Activated CD8-positive, alpha-beta memory T cell treated with anti-CD3 and anti-CD28 coated beads, Interleukin-2, amount 50 U/mL, for 48 hours (primary cell): ENCODE measurements at regions not wholly inside any gene's neighbourhood (a gene's known extent, or its start where the extent isn't known, plus 50 kb on each side); places are given as distances from the start of the nearest gene placed in this dataset.

Source experiments
- DNase-seq: peaks from one replicate; pipeline ENCODE4 v3.0.0-alpha.2; 2020

DNA sequence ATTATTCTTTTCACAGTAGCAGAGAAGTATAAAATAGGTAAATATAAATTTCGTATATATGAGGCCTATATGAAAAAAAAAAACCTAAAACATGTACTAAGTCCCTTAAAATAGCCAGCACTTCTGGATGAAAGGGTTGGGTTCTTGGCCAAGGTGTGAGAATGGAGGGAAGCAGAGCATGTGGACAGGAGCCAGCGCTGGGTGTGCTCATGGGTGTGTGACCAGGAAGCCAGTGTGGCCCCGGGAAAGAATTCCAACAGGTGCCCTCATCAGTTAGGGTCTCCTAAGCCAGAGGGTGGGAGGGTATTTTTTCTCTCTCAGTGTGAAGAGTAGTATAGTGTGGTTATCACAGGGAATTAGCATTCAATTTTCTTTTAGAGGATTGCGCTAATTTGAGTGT lies 401.9 kb upstream of the IGFBP3 start:
- DNase-seq: no peak

DNA sequence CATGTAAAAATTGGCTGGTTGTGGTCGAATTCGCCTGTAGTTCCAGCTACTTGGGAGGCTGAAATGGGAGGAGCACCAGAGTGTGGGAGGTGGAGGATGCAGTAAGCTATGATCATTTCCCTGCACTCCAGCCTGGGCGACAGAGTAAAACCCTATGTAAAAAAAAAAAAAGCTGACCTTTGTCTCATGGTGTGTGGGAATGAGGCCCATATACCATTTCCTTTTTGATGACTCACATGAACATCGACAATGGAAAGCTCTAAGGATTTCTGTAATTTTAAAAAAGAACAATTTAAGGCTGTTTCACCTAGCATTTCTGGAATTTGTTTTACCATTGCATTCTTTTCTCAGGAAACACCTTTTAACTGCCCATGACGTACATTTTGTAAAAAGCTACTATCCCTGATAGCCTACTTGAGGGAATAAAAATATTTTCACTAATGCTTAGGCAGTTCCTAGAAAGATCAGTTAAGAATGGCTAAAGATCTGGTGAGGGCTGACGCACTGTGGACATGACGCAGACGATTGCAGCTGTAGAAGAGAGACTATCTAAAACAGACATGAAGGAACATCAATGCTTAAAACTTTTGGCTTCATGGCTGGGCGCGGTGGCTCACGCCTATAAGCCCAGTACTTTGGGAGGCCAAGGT lies 400.6 kb upstream of the IGFBP3 start:
- no peak for DNase-seq

DNA sequence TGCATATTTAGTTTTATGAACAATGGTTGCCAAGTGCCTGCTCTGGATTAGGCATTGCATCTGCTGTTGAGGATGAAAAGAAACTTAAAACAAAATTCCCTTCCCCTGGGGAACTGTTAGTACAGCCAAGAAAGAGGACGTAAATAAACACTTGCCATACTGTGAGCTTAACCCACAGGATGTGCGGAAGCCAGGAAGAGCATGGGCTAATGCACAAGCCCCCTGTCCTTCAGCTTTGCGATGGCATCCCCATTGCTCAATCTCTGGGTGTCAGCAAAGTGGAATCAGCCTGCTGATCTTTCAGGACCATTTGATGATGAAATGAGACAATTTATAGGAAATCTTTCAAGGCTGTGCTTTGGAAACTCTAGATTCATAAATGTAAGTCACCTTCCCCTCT lies 399.9 kb upstream of the IGFBP3 start:
- DNase-seq: no peak

DNA sequence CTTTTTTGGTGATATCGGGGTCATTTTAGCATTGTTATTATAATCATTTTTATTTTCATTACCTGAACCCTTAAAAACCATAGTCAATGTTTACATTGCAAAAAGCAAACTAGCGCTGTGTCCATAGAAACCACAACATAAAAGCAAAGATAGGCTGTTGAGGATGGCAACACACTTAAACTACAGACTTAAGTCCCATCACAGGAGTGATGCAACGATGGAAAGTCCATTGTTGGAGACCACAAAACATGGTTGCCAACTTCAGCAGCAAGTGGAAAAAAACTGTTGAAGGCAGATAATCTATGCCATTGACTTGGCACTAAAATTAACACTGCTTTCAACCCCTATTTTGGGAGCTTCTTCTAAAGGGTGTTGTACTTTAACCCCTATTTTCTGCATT lies 398.8 kb upstream of the IGFBP3 start:
- no peak for DNase-seq

DNA sequence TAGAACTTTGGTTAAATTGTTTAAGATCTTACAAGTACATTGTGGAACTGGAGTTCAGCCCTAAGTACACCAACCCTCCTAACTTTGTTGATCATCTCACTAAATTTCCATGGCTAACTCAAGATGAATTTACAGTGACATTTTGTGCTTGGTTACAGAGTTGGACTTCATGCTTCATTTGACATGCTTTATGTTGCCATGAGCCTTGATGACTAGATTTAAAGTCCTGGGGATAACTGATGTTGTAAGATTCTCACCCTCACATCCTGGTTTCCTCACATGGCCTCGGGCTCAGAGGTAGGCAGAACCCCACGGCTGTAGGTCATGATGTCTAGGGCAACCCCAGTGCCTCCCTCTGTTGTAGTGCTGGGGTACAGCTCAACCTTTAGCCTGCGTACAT lies 397.2 kb upstream of the IGFBP3 start:
- DNase-seq: no peak

DNA sequence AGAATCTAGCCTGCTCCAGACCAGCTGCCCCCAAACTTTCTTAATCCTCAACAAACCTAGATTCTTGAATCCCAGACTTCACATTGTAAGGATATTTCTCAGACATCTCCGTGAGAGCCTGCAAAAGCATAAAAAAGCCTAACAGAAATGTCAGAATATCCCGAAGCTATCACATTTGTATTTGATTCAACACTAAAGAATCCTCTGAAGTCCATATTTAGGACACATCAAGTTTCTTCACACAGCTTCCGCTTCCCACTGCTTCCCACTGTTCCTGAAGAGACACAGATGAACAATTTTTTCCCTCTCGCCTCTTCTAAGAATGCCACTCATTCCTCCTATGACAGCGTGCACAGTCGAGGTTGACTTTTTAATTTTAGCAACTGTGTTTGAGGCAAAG lies 396.2 kb upstream of the IGFBP3 start:
- no peak for DNase-seq

DNA sequence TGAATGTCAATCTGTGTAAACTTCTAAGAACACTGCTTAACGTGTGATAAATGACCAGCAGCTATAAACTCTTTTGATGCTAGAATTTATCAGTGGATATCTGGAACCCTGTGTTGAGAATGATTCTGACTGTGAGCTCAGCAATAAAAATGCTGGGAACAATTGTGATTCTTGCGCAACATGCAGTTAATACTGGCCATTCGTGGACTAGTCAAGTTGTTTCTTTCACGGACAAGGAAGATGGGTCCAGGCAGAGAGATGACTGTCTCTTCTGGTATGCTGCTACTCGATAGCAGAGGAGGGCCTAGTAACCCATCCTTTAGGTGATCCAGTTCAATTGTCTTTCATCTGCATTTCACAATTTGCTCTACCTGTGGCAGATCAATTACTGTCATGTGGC lies 394.8 kb upstream of the IGFBP3 start:
- DNase-seq: no peak

- DNase-seq: no peak
Observed at GRCh38 chr7:46301677-46302076, 380.6 kb upstream of the IGFBP3 start.

- no peak for DNase-seq
Observed at GRCh38 chr7:46297515-46297914, 376.4 kb upstream of the IGFBP3 start.

GRCh38 chr7:46296526-46296925 lies 375.5 kb upstream of the IGFBP3 start:
- no peak for DNase-seq

- no peak for DNase-seq
Observed at GRCh38 chr7:46294381-46294780, 373.3 kb upstream of the IGFBP3 start.

DNA sequence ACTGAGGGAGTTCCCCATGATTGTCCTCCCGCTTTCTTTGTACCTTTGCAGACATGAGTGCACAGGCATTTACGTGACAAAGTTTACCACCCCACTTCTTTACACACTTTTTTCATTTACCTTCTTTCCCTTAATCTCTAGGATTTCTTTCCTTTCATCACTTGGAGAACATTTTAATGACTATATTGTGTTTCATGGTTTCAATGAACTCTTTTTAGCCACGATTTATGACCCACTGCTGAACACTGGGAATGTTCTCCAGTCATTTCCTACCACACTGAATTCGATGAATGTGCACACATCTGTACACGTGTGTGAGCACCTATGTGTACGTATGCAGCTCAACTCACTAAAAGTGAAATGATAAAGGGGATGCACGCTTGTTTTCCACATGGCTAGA lies 371.7 kb upstream of the IGFBP3 start:
- DNase-seq: no peak

DNA sequence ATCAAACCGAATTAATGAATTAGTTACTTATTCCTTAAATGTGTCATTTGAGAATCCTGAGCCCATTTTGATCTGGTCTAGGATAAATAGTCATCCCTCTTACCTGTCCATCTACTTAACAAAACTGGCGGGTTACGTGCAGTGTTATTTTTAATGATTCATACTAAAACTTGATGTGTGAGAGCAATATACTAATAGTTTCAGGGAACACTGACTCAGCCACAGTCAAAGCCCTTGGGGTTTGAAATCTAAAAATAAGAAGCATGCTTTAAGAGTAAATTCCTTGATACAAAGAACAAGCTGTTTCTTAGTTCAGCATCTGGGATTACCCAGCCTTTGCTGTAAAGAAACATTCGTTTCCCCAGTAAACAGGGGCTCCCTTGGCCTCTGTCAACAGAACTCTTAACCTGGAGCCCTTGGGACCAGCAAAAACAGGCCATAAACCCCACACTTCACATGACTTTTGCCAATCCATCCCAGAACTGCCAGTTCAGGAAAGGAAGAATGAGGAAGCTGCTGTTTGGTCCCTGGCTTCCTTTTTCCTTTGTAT lies 370.6 kb upstream of the IGFBP3 start:
- DNase-seq: no peak

GRCh38 chr7:46291050-46291438 lies 370.0 kb upstream of the IGFBP3 start:
- DNase-seq: no peak

- no peak for DNase-seq
Observed at GRCh38 chr7:46290374-46291049, 369.4 kb upstream of the IGFBP3 start.

GRCh38 chr7:46288861-46289260 lies 367.8 kb upstream of the IGFBP3 start:
- DNase-seq: no peak

- no peak for DNase-seq
Observed at GRCh38 chr7:46288010-46288409, 366.9 kb upstream of the IGFBP3 start.

DNA sequence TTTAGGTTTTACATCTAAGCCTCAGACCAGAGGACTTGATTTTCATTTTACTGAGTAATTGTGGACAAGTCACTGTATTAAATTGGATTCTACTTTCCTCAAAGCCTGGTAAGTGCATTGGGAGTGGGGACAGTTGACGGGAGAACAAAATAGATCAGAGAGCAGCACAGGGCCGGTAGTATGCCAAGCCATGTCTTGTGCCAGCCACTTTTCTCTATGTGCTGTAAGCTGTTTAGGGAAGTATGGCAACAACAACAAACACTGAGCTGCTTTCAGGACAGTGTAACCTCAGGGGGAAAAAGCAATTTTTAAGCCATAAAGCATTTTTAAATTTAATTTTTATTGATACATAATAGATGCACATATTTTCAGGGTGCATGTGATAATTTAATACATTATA lies 365.9 kb upstream of the IGFBP3 start:
- no peak for DNase-seq

DNA sequence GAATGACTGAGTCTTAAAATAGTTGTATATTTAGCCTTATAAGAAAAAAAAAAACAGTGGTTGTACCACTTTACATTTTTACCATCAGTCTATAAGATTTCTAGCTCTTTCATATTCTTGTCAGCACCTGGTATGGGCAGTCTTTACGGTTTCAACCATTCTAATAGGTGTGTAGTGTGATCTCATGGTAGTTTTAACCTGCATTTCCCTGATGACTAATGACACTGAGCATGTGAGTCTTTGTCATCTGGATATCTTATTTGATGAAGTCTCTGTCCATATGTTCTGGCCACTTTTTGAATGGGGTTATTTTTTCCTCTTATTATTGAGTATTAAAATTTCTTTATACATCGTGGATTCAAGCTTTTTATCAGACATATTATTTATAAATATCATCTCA lies 365.3 kb upstream of the IGFBP3 start:
- no peak for DNase-seq

DNA sequence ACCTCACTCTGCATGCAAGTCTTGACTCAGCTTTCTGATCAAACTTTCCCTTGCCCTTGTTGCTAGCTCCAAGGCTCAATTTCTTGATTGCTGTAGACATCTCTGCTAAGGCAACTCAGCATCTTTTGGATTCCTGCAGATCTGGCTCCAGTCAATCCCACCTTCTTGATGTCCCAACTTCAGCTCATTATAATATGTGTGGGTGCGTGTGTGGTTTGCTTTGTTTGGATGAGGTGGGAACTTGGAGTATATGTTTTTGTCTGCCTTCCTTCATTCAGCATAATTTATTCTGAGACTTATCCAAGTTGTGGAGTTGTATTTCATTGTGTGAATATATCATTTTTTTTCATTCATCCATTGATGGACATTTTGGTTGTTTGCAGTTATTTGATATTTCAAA lies 364.8 kb upstream of the IGFBP3 start:
- no peak for DNase-seq

- DNase-seq: no peak
Observed at GRCh38 chr7:46283852-46284251, 362.8 kb upstream of the IGFBP3 start.

DNA sequence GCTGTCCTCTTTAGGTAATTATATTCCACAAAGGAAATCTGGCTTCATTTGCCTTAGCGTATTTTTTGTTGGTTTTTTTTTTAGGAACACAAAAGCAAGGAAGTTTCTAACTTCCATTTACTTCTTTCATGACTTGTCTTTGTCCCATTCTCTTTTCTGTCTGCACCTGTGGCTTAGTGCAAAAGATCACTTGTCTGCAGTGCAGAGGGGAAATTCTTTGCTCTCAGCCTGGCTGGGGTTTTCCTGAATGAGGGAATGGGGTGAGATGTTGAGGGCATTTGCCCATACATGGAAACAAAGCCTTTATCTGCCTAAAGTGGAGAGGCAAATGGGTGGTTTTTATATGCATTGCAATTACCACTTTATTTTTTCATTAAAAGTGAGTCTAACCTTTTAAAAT lies 361.1 kb upstream of the IGFBP3 start:
- no peak for DNase-seq

DNA sequence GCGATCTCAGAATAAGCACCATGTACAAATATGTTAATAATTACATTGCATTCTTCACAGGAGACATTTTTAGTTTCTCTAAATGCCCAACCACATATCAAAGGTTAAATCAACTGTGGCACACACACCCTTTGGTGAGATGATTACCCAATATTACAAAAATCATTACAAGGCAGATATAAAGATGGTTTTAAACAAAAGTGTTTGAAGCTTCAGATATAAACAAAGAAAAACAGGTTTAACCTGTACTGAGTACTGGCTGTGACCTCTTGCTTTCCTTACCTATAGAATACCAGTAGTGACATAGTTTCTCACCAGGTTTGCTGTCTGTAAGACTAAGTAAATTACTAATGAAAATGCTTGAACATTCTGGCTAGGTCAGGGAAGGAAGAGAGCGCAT lies 360.0 kb upstream of the IGFBP3 start:
- DNase-seq: no peak

DNA sequence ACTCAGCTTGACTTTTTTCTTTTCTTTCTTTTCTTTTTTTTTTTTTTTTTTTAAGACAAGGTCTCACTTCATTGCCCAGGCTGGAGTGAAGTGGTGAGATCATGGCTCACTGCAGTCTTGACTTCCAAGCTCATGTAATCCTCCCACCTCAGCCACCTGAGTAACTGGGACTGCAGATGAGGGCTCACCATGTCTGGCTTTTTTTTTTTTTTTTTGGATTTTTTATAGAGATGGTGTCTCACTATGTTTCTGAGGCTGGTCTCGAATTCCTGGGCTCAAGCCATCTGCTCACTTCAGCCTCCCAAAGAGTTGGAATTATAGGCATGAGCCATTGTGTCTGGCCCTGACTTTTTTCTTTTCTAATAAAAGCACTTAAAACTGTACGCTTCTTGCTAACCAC lies 358.2 kb upstream of the IGFBP3 start:
- DNase-seq: no peak

GRCh38 chr7:46264646-46265045 lies 343.6 kb upstream of the IGFBP3 start:
- no peak for DNase-seq
